C4-2B (cell line): ENCODE measurements at regions not wholly inside any gene's neighbourhood (a gene's known extent, or its start where the extent isn't known, plus 50 kb on each side); places are given as distances from the start of the nearest gene placed in this dataset.

ENCODE experiments used
- ZFX ChIP-seq: fragments of 450-650 bp; IDR thresholded peaks from 2 replicates; pipeline ENCODE4 v1.6.1; 2017
- TF ChIP-seq, protein P1 (sequence below): fragments of 450-650 bp; conservative IDR thresholded peaks from 2 replicates; pipeline ENCODE4 v1.5.1; 2017; ENCODE audit warnings: mild to moderate bottlenecking

DNA sequence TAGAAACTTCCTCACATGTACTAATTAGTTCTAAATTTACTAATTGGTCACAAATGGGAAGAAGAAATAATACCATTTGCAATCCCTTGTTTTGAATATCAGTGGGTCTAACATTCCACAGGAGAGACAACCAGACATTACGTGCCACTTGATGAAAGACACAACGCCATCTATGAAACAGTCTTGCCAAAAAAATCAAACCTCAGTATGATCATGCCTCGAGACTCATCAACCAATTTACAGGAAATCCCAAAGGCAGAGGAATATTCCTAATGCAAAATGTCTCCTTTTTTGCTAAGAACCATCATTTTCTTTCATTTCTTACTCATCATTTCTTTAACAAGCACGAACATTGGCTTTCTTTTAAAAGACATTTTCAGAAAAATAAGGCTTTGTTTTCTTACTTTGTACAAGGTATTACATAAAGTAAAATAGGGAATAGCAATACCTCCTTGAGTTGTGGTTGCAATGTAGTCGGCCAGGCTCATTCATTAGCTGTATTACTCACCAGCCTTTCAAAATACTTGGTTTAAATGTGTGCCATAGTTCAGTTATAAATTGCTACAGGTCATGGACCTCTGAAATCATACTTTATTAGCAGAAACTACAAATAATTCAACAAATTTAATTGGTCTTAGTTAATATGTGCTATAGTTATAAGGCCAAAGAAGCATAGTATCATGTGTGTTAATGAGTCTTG is 436.2 kb upstream of the FLRT2 start:
- TF ChIP-seq, protein P1, sequence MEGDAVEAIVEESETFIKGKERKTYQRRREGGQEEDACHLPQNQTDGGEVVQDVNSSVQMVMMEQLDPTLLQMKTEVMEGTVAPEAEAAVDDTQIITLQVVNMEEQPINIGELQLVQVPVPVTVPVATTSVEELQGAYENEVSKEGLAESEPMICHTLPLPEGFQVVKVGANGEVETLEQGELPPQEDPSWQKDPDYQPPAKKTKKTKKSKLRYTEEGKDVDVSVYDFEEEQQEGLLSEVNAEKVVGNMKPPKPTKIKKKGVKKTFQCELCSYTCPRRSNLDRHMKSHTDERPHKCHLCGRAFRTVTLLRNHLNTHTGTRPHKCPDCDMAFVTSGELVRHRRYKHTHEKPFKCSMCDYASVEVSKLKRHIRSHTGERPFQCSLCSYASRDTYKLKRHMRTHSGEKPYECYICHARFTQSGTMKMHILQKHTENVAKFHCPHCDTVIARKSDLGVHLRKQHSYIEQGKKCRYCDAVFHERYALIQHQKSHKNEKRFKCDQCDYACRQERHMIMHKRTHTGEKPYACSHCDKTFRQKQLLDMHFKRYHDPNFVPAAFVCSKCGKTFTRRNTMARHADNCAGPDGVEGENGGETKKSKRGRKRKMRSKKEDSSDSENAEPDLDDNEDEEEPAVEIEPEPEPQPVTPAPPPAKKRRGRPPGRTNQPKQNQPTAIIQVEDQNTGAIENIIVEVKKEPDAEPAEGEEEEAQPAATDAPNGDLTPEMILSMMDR = no peak
- no peak for TF ChIP-seq ZFX
